GM21381 (cell line): ENCODE measurements at regions not wholly inside any gene's neighbourhood (a gene's known extent, or its start where the extent isn't known, plus 50 kb on each side); places are given as distances from the start of the nearest gene placed in this dataset.
A peak's percentile ranks its signal among the peaks of the same experiment; 100 is the strongest.
"Not testable (repeated sequence)": the region's sequence is repeated elsewhere in the genome, so short reads cannot be mapped to it uniquely, and the experiment has no call there.

ENCODE experiments used
- ATAC-seq: cut with Tn5 transposase; IDR thresholded peaks from one replicate; pipeline ENCODE4 v1.9.1; 2021; ENCODE audit warnings: mild to moderate bottlenecking, moderate library complexity; ENCODE audit not compliant: unreplicated experiment

- ATAC-seq: no peak
These were observed 97.3 kb downstream of the CCDC71L start for GRCh38 chr7:106563466-106564150.

GRCh38 chr7:106562711-106563366, 98.1 kb downstream of the CCDC71L start:
- no peak for ATAC-seq

DNA sequence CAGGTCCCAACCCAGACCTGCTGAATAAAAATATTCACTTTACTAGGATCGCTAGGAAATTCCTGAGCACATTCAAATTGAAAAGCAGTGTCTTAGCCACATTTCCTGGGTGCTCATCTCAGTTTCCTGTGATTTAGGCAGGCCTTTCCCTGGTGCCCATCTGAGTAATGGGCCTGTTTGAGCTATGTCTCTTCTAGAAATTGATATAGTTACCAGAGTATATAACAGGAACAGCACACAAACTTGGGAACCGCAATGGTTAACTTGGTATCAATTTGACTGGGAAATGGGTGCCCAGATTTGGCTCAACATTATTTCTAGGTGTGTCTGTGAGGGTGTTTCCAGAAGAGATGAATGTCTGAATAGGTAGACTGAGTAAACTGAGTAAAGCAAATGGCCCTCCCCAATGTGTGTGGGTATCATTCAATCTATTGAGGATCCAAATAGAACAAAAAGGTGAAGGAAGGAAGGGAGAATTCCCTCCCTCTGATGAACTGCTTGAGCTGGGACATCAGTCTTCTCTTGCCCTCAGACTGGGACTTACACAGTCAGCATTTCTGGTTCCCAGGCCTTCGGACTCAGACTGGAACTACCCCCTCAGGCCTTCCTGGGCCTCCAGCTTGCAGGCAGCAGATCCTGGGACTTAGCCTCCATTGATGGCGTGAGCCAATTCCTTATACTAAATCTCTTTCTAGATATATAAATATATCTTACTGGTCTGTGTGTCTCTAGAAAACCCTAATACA, 99.1 kb downstream of the CCDC71L start:
- no peak for ATAC-seq

DNA sequence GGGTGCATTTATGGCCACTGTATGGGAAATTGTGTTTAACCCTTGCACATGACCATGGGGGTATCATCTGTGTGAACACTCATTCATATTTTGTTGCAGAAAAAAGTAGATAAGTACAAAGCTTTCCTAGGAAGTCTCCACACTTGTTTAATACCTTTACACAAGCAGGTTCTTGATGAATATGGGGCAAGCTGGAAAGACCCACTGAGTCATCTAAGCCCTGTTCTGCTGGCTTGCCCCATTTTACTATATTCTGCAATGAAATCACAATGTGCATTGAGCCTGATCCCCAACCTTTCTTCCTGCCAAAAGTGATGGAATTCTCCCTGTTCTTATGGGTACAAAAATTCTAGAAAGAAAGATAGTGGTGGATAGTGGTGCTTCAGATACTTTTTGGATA, 99.8 kb downstream of the CCDC71L start:
- ATAC-seq: no peak

- ATAC-seq: no peak
These were observed 100.5 kb downstream of the CCDC71L start for GRCh38 chr7:106560482-106560881.

- ATAC-seq: not testable (repeated sequence)
These were observed 104.7 kb downstream of the CCDC71L start for GRCh38 chr7:106556244-106556643.

- not testable (repeated sequence) for ATAC-seq
These were observed 106.3 kb downstream of the CCDC71L start for GRCh38 chr7:106554623-106555022.

DNA sequence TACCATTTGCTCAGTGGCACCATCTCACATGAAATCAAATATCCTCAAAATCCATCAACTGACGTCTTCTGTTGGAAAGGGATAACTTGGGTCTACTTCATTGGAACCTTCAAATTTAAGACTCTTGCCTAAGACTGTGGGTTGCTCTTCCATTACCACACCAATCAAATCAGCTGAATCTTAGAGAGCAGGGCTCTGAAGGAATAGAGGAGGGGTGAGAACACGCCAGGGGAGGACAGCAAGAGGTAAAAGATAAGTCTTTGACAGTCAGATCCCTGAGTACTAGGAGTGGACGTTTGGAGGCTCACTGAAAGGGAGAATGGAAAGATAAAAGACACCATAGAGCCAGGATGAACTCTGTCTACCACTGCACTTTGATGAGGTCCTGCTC, 107.5 kb downstream of the CCDC71L start:
- ATAC-seq: no peak

DNA sequence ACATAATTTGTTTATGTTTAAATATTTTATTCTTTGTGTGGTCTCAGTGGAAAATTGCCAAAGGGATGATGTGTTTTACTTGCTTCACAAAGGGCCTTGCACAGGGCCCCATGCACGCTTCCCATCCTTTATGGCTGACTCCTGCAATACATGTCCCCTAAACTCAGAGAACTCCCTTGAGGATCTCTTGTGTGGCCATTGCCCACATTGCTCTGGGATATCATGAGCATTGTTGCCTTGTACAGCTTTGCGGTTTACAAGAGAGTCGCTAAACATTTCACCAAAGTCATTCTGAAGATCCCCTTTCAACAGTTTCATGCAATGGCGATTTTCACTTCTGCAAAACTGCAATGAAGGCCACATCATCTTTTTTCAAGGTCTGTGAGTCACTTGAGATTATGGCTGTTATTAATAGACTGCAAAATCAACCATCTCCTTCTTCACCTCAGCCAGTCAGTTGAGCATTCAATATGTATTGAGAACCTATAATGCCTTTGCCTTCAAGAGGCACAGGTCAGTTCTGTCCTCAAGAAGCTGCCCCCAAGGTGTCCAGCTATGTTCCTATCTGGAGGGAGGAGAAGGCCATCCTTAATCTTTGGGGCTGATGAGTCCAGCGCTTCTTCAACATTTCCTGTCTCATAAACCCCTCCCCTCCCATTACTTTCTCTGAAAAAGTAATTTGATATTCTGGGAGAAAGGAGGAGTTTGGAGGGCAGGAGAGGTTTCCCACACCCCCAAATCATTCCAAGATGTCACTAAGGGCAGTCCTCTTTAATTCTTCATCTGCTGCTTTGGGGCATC, 108.1 kb downstream of the CCDC71L start:
- peak; percentile 96 for ATAC-seq

GRCh38 chr7:106551936-106552335, 109.0 kb downstream of the CCDC71L start:
- ATAC-seq: no peak

DNA sequence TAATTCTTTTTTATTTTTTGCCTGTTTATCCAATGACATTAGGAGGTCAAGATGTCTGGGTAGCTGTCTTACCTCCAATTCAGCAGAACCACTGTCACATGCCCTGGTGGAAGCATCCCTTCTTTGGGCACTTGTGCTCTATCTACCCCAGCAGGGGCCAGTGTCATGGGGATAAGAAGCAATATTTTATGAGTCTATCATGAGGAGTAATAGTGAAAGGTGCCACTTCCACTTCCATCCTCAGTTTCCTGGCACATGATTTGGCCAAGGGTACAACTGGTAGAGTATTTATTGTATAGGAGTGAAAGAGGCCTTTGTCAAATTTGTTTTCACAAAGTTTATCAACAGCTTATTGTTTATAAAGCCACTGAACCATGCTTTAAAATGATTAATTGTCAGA, 112.5 kb downstream of the CCDC71L start:
- no peak for ATAC-seq

DNA sequence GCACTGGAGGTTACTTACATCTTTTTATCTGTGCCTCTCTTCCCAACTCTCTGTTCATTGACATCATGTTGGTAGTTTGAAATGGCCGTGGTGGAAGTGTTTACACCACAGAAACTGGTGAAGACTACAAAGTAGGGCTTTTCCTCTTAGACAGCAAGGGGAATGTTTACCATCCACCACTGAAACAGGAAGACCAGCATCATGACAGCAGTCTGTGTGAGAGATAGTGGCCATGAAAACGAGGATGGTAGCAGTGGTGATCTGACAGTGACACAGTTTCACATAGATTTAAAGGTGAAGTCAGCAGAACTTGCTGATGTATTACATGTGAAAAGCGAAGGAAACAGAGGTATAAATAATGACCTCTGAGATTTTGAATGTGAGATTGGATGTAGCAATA, 115.7 kb downstream of the CCDC71L start:
- ATAC-seq: no peak

- ATAC-seq: no peak
These were observed 117.7 kb downstream of the CCDC71L start for GRCh38 chr7:106543221-106543757.

DNA sequence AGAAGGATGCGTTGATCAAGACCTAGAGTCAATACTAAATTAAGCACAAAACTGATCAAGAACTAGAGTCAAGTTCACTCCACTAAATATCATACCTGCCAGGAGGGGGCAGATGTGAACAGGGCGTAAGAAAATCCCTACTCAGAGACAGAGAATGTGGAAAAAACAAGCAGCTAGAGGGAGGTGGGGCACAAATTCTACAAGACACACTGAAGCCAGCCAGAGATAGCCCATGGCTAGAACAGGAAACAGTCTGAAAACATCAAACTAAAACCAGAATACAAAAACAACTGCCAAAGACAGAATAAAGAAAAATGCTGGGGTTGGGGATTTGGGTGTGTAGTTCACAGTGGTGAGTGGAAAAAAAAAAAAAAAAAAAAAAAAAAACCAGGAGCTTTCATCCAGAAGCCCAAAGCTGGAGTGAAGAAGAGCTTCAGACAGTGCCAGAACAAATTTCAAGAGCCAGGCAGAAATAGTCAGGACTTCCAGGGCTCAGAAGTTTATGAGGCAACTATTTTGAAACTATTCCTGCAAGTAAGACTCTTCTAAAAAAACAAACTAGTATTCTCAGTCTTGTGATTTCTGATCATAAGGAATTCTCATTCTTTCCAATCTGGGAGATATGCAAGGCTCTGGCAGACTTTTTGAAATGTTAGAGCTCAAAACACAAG, 118.3 kb downstream of the CCDC71L start:
- peak; percentile 78 for ATAC-seq

- no peak for ATAC-seq
These were observed 122.3 kb downstream of the CCDC71L start for GRCh38 chr7:106538638-106539037.

GRCh38 chr7:106537119-106537518, 123.8 kb downstream of the CCDC71L start:
- ATAC-seq: no peak

- no peak for ATAC-seq
These were observed 124.9 kb downstream of the CCDC71L start for GRCh38 chr7:106536079-106536478.

DNA sequence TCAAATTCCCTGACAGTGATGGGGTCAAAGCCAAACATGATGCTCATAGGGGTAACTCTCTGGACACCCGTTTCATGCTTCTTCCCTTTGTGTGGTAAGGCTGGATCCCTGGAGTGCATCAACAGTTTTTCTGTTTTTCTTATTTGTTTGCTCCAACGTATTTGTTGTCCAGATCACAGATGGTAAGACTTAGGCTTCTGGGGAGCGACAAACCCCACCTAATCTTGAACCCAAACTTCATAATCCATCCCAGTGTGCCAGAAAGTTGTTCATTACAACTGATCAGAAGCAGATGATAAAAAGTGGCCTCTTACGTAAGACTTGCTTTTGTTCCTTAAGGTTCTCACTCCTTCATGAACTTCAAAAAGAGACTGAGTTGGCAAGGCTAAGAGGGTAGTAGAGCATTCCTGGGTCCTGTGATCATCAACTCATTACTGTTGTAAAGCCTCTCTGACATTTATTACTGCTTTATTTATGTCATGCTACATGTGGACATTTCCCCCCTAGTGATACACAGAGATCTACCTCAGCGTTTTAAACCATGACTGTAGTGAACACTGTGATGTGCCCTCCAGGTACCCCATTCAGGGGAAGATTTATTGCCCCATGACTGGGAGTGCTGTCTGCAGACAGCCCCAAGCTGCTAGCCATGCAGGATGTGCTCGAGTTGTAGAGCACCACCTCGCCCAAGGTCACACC, 125.6 kb downstream of the CCDC71L start:
- ATAC-seq: no peak

DNA sequence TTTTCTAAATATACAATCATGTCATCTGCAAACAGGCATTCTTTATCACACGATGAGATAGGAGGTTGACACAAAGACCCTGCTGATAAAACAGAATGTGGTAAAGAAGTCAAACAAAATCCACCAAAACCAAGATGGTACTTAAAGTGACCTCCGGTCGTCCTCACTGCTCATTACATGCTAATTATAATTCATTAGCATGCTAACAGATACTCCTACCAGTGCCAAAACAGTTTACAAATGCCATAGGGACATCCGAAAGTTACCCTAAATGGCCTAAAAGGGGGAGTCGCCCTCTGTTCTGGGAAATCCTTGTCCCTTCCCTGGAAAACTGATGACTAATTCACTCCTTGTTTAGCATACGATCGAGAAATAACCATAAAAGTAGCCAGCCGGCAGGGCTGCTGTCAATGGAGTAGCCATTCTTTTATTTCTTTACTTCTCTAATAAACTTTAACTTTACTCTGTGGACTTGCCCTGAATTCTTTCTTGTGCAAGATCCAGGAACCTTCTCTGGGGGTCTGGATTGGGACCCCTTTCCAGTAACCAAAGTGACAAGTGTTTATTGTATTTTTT, 126.6 kb downstream of the CCDC71L start:
- ATAC-seq: no peak
